MM.1S (cell line): ENCODE measurements at regions not wholly inside any gene's neighbourhood (a gene's known extent, or its start where the extent isn't known, plus 50 kb on each side); places are given as distances from the start of the nearest gene placed in this dataset.

Experiments
- CTCF ChIP-seq: fragments of 300-600 bp; sonication (generic); IDR thresholded peaks from 2 replicates; pipeline ENCODE4 v1.5.1; 2016; ENCODE audit warnings: antibody characterized with exemption, low read length, mixed read lengths
- EZH2 ChIP-seq: fragments of 300-600 bp; sonication (generic); optimal IDR thresholded peaks from 2 replicates; pipeline ENCODE3; 2017; ENCODE audit warnings: low read depth, mild to moderate bottlenecking, antibody characterized with exemption, low read length, mixed read lengths
- EZH2phosphoT487 ChIP-seq: fragments of 300-600 bp; sonication (generic); IDR thresholded peaks from 2 replicates; pipeline ENCODE4 v1.6.1; 2018; ENCODE audit warnings: antibody characterized with exemption, low read length

- TF ChIP-seq CTCF (no peak), EZH2 (no peak), EZH2phosphoT487 (no peak)
Measured at GRCh38 chr12:102564026-102564425, 83.7 kb upstream of the IGF1 start.
